GM21825 (cell line): ENCODE measurements at regions not wholly inside any gene's neighbourhood (a gene's known extent, or its start where the extent isn't known, plus 50 kb on each side); places are given as distances from the start of the nearest gene placed in this dataset.
A peak's percentile ranks its signal among the peaks of the same experiment; 100 is the strongest.

ENCODE experiments used
- ATAC-seq: cut with Tn5 transposase; IDR thresholded peaks from one replicate; pipeline ENCODE4 v1.9.1; 2021; ENCODE audit warnings: mild to moderate bottlenecking, moderate library complexity; ENCODE audit not compliant: unreplicated experiment

GRCh38 chr10:62545160-62546066 lies 171.2 kb downstream of the ZNF365 start:
- ATAC-seq, result no peak

- no peak for ATAC-seq
Observed at GRCh38 chr10:62548686-62549085, 174.5 kb downstream of the ZNF365 start.

- ATAC-seq, result no peak
Observed at GRCh38 chr10:62550173-62550572, 176.0 kb downstream of the ZNF365 start.

GRCh38 chr10:62554632-62555199 lies 180.5 kb downstream of the ZNF365 start:
- peak; percentile 64 for ATAC-seq

- ATAC-seq, result no peak
Observed at GRCh38 chr10:62559481-62560200, 185.5 kb downstream of the ZNF365 start.

GRCh38 chr10:62560201-62560819 lies 186.1 kb downstream of the ZNF365 start:
- no peak for ATAC-seq

GRCh38 chr10:62561151-62561550 lies 187.0 kb downstream of the ZNF365 start:
- no peak for ATAC-seq

GRCh38 chr10:62562101-62562500 lies 187.9 kb downstream of the ZNF365 start:
- ATAC-seq, result no peak

- ATAC-seq, result no peak
Observed at GRCh38 chr10:62562795-62563194, 188.6 kb downstream of the ZNF365 start.

GRCh38 chr10:62573929-62574328 lies 199.8 kb downstream of the ZNF365 start:
- ATAC-seq, result no peak

GRCh38 chr10:62577076-62577475 lies 202.9 kb downstream of the ZNF365 start:
- ATAC-seq, result no peak

- ATAC-seq, result no peak
Observed at GRCh38 chr10:62577666-62578291, 203.6 kb downstream of the ZNF365 start.

GRCh38 chr10:62578301-62578700 lies 204.1 kb downstream of the ZNF365 start:
- ATAC-seq, result no peak

GRCh38 chr10:62578916-62579315 lies 204.7 kb downstream of the ZNF365 start:
- no peak for ATAC-seq

GRCh38 chr10:62580396-62580795 lies 206.2 kb downstream of the ZNF365 start:
- no peak for ATAC-seq

- no peak for ATAC-seq
Observed at GRCh38 chr10:62581351-62581750, 207.2 kb downstream of the ZNF365 start.

GRCh38 chr10:62582101-62582705 lies 208.0 kb downstream of the ZNF365 start:
- no peak for ATAC-seq

- no peak for ATAC-seq
Observed at GRCh38 chr10:62582804-62583208, 208.6 kb downstream of the ZNF365 start.

- no peak for ATAC-seq
Observed at GRCh38 chr10:62583876-62584615, 209.9 kb downstream of the ZNF365 start.

- no peak for ATAC-seq
Observed at GRCh38 chr10:62584731-62585130, 210.6 kb downstream of the ZNF365 start.
